GM12873 (cell line): ENCODE measurements at regions not wholly inside any gene's neighbourhood (a gene's known extent, or its start where the extent isn't known, plus 50 kb on each side); places are given as distances from the start of the nearest gene placed in this dataset.

Experiments
- TF ChIP-seq, protein P1 (sequence below): IDR thresholded peaks from 2 replicates; pipeline ENCODE4 v1.5.1; 2012; ENCODE audit warnings: low read depth, mild to moderate bottlenecking, moderate library complexity, low read length, control low read depth; ENCODE audit not compliant: insufficient read depth; ENCODE audit errors: missing control alignments

DNA sequence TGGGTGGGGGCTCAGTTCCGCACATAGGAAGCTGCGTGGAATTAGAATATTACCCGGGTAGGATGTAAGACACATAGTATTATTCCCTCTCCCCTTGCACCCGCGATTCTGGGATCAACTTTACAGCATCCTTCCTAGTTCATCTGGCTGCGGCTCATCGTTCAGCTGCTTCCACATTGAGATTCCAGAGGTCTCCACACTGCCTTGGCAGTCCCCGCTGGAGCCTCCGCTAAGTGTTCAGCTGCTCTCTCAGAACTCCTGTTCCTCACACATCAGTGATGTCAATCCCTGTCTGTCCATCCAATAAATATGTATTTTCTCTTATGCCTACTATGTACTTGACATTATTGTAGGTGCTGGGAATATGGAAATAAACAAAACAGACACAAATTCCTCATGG, 135.6 kb upstream of the SYT6 start:
- TF ChIP-seq, protein P1, sequence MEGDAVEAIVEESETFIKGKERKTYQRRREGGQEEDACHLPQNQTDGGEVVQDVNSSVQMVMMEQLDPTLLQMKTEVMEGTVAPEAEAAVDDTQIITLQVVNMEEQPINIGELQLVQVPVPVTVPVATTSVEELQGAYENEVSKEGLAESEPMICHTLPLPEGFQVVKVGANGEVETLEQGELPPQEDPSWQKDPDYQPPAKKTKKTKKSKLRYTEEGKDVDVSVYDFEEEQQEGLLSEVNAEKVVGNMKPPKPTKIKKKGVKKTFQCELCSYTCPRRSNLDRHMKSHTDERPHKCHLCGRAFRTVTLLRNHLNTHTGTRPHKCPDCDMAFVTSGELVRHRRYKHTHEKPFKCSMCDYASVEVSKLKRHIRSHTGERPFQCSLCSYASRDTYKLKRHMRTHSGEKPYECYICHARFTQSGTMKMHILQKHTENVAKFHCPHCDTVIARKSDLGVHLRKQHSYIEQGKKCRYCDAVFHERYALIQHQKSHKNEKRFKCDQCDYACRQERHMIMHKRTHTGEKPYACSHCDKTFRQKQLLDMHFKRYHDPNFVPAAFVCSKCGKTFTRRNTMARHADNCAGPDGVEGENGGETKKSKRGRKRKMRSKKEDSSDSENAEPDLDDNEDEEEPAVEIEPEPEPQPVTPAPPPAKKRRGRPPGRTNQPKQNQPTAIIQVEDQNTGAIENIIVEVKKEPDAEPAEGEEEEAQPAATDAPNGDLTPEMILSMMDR = no peak

DNA sequence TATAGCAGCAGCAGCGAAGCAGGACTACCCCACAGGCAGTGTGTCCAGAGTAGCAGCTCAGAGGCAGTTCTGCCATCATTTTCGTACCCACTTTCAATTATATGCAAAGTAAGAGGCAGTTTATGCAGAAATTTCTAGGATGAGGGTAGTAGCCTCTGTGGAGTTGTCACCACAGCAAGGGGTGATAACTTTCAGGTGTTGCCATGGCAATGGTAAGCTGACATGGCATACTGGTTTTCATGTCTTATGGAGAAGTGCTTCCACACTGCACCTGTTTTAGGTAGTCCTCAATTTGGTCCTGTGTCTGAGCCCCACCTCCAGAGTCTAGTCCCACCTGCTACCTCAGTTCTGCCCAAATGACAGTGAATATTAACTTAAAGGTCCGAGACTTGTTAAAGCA, 133.3 kb upstream of the SYT6 start:
- TF ChIP-seq, protein P1 = no peak

DNA sequence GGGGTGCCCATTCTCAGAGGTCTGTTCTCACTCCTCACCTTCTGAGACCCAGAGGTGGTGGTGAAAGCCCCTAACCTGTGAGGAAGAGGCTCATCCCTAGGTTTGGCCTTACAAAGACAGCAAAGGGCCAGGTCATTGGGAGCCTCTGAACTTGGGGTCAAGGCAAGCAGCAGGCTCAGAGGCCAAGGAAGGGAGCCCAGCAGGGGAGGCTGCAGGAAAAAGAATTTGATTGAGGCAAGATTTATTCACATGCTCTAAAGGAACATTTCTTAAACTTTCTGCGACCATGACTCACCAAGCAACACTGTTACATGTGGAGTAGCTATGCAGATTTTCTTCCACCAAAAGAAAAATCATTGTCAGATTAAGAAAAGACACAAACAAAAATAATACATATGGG, 132.5 kb upstream of the SYT6 start:
- TF ChIP-seq, protein P1 = no peak

DNA sequence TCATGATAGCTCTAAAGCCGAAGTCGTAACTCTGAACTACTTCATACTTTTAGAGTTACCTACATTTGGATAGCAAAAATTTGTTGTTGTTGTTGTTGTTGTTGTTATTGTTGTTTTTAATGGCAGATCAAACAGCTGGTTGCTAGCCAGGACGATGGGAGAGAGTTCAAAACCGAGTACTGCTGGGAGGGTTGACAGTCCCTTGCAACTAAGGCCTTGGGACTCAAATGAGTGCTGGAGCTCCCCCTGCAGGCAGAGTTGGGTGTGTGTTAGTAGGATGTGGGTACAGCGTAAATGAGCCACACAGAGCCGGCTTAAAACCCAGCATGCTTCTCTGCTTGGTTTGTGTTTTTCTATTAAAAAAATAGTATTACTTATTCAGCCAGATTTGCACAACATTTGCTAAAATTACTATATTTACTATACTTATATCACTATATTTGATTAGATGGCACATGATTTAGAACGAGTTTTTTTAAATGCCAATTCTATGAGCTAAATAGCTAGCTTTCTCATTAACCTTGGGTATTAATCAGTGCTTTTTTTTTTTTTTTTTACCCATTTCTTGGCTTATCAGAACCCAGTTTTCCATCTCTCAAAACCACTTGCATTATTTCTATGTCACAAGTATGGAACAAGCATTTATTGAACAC, 129.2 kb upstream of the SYT6 start:
- TF ChIP-seq, protein P1 = peak; percentile 90

DNA sequence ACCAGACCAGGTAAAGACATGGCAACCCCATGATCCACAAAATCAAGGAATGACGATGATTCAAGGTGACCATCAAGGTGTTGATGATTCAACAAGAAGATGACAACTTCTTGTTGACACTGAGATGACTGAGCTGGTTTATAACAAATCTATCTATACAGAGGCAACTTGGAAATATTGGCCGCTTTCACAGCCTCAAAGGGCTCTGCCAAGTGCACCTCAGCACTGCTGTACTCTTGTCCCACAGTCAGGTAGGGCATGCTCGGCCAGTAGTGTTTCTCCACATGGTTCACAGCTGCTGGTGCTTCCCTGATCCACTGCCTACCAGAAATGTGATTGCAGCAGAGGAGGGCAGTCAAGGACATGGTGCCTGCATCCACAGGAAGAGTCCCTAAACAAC, 125.2 kb upstream of the SYT6 start:
- TF ChIP-seq, protein P1 = no peak

DNA sequence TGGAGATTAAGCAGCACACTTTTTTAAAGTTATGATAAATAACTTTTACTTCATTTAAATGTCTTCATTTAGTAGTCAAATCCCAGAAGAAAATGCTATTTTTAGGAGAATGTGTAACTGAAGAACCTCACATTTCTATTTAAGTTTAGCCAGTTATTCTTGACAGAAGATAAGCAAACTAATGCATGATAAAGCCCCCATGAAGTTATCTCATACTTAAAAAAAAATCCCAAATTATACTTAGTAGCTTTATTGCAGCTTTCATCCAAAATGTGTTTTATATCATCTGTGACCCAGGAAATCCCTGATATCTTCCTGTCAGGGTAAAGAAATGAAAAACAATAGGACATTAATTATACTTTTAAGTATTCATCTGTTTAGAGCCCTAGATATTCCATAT, 124.8 kb upstream of the SYT6 start:
- TF ChIP-seq, protein P1 = no peak

DNA sequence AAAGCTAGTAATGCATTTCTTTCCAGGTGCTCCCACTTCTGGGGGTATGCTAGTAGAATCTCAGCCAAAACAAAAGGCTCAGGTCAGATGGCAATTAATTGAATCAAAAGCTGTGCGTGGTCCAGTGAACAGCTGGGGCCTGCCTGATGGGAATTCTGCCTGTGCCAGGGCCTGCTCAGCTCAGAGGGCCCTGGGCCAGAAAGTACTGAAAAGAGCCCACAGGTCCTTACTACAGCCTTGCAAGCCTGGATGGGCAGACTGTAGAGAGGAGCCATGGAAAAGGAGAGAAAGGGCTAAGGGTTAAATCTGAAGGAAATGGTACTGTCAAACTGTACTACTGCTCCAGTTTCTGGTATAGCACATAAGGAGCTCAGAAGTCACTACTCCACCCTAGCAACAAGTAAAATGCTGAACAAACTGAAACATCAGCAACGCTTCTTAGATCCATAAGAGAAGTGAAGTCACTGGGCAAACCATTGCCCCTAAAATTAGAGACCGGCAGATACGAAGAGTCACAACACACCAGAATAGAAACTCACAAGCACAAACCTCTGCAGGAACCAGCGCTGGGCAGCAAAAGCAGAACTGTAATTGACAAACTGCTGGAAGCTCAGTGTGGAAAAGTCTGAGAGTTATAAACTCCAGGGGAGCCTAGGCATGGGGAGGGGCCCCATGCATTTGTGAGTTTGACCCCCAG, 121.1 kb upstream of the SYT6 start:
- TF ChIP-seq, protein P1 = no peak
